ENCODE measurements at regions not wholly inside any gene's neighbourhood (a gene's known extent, or its start where the extent isn't known, plus 50 kb on each side); places are given as distances from the start of the nearest gene placed in this dataset.

GRCh38 chr1:213669964-213670691 is 317.6 kb upstream of the PROX1 start:
- ATAC-seq: peak in 1 of 2 donors; percentile 32
- no peaks in the 10 kb centered on the region for H3K27me3 ChIP-seq (ENCODE audit: low read depth)

GRCh38 chr1:213670692-213671023 is 317.1 kb upstream of the PROX1 start:
- no peak for TF ChIP-seq CTCF (IDR thresholded peaks at IDR 0.05)
- no peaks in the 10 kb centered on the region for H3K36me3 ChIP-seq
- H3K4me3 ChIP-seq: no peak overlapping the region
- no peak overlapping the region for H3K27ac ChIP-seq
- no peaks in the 10 kb centered on the region for H3K27me3 ChIP-seq (ENCODE audit: low read depth)
- DNase-seq (no peak), ATAC-seq (no peak)
- intact Hi-C loops (cut with DNase I): no loop called here
- H3K9me3 ChIP-seq: no peaks in the 10 kb centered on the region
- H3K4me1 ChIP-seq: no peaks in the 10 kb centered on the region

More at GRCh38 chr1:213669964-213670691, 317.6 kb upstream of the PROX1 start:
- Histone ChIP-seq H3K36me3 (no peaks in the 10 kb centered on the region), H3K9me3 (no peaks in the 10 kb centered on the region), H3K4me3 (no peak overlapping the region), H3K4me1 (no peaks in the 10 kb centered on the region), H3K27ac (no peak overlapping the region)
- TF ChIP-seq CTCF (IDR thresholded peaks at IDR 0.05): no peak
- no peak for DNase-seq
- intact Hi-C loops (cut with DNase I): no loop called here

- no peaks in the 10 kb centered on the region for H3K4me1 ChIP-seq
- no peaks in the 10 kb centered on the region for H3K36me3 ChIP-seq
- H3K9me3 ChIP-seq: no peaks in the 10 kb centered on the region
- H3K27ac ChIP-seq: no peak overlapping the region
- no peak overlapping the region for H3K4me3 ChIP-seq
- H3K27me3 ChIP-seq (ENCODE audit: low read depth): no peaks in the 10 kb centered on the region
- no peak for ATAC-seq
- TF ChIP-seq CTCF (IDR thresholded peaks at IDR 0.05): no peak
- DNase-seq: no peak
- intact Hi-C loops (cut with DNase I): no loop called here
Measured at GRCh38 chr1:213675043-213675442, 312.7 kb upstream of the PROX1 start.

- no peaks in the 10 kb centered on the region for H3K36me3 ChIP-seq
- H3K4me3 ChIP-seq: no peak overlapping the region
- no peaks in the 10 kb centered on the region for H3K4me1 ChIP-seq
- H3K27ac ChIP-seq: no peak overlapping the region
- no peak for DNase-seq
- H3K27me3 ChIP-seq (ENCODE audit: low read depth): no peaks in the 10 kb centered on the region
- no peak for ATAC-seq
- H3K9me3 ChIP-seq: no peaks in the 10 kb centered on the region
- no peak for TF ChIP-seq CTCF (IDR thresholded peaks at IDR 0.05)
- intact Hi-C loops (cut with DNase I): no loop called here
Measured at GRCh38 chr1:213676736-213677135, 311.0 kb upstream of the PROX1 start.

GRCh38 chr1:213678348-213678747 is 309.4 kb upstream of the PROX1 start:
- DNase-seq: no peak
- H3K4me1 ChIP-seq: no peaks in the 10 kb centered on the region
- no peak overlapping the region for H3K27ac ChIP-seq
- no peaks in the 10 kb centered on the region for H3K9me3 ChIP-seq
- no peaks in the 10 kb centered on the region for H3K36me3 ChIP-seq
- intact Hi-C loops (cut with DNase I): no loop called here
- ATAC-seq: no peak
- H3K27me3 ChIP-seq (ENCODE audit: low read depth): no peaks in the 10 kb centered on the region
- no peak overlapping the region for H3K4me3 ChIP-seq
- no peak for TF ChIP-seq CTCF (IDR thresholded peaks at IDR 0.05)

Data from lower lobe of right lung (tissue), 2 donors.